Keratinocyte (primary cell): ENCODE measurements at regions not wholly inside any gene's neighbourhood (a gene's known extent, or its start where the extent isn't known, plus 50 kb on each side); places are given as distances from the start of the nearest gene placed in this dataset.

ENCODE experiments used
- CTCF ChIP-seq, 3 experiments: IDR thresholded peaks in 1 of 3; conservative IDR thresholded peaks in 1 of 3; optimal IDR thresholded peaks in 1 of 3; 2 replicates in 2 of 3; 3 replicates in 1 of 3; pipeline versions ENCODE3 to v1.5.1; 2011; ENCODE audit warnings: low read length in 3 of 3, mild to moderate bottlenecking in 3 of 3, moderate library complexity in 2 of 3, control low read depth in 1 of 3, inconsistent platforms in 1 of 3; ENCODE audit not compliant: insufficient read depth in 2 of 3; ENCODE audit errors: extremely low read depth in 1 of 3
- EZH2 ChIP-seq: IDR thresholded peaks from one replicate; pipeline ENCODE4 v1.6.1; 2012; ENCODE audit warnings: inconsistent platforms, mild to moderate bottlenecking, low read length, moderate library complexity

- no peak for TF ChIP-seq EZH2
- no peak for TF ChIP-seq CTCF (optimal IDR thresholded peaks at IDR 0.05 in 1 of 3, IDR thresholded peaks at IDR 0.05 in 1 of 3, conservative IDR thresholded peaks at IDR 0.05 in 1 of 3; ENCODE audit: extremely low read depth in 1 of 3, insufficient read depth in 2 of 3, low read length in 3 of 3)
Measured at GRCh38 chr12:33653362-33653761, 213.7 kb upstream of the SYT10 start.
